Omental fat pad (tissue), 3 donors: ENCODE measurements at regions not wholly inside any gene's neighbourhood (a gene's known extent, or its start where the extent isn't known, plus 50 kb on each side); places are given as distances from the start of the nearest gene placed in this dataset.

Experiments used
- ATAC-seq: fragments of 150-250 bp; one replicate; pipeline ENCODE4 v1.9.1; 2016; ENCODE audit warnings: mild to moderate bottlenecking, moderate library complexity; ENCODE audit not compliant: low FRiP score
- DNase-seq: peaks from one replicate; pipeline ENCODE4 v3.0.0-alpha.2; 2019; ENCODE audit warnings: low spot score
- CTCF ChIP-seq, 3 donors: fragments of 450-650 bp; IDR thresholded peaks; one replicate each; pipeline ENCODE4 v1.5.1; 2016 to 2017; ENCODE audit warnings: antibody characterized with exemption in 3 of 3, mild to moderate bottlenecking in 3 of 3, moderate library complexity in 2 of 3

DNA sequence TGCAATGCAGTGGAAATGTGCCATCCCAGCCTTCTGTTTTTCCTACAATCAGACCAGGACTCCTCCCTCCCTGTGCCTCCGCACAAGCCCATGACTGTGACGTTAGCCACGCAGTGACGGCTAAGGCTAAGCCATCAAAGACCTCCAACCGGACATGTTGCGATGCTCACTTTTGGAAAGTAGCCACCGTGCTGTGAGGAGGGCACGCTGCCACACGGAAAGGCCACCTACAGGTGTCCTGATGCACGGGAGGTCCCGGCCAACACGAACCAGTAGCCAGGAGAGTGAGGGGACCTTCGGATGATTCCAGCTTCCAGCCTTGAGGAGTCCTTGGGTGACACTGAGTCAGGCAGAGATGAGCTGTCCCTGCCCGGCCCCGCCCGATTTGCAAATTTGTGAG lies 53.9 kb downstream of the FOXL1 start:
- no peak for ATAC-seq

DNA sequence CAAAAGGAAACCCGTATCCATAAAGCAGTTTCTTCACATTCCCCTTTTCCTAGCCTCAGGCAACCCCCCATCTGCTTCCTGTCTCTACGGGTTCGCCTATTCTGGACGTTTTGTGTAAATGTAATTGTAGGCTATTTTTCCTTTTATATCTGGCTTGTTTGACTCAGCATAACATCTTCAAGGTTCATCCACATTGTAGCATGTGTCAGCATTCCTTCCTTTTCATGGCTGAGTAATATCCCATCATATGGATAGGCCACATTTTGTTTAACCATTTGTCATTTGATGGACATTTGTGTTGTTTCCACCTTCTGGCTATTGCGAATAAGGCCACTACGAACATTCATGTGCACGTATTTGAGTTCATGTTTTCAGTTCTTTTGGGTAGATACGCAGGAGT lies 54.6 kb downstream of the FOXL1 start:
- no peak for DNase-seq
- no peak for TF ChIP-seq CTCF (IDR thresholded peaks at IDR 0.05)
- no peak for ATAC-seq

More for the DNA sequence above, 53.9 kb downstream of the FOXL1 start:
- DNase-seq: no peak
- TF ChIP-seq CTCF (IDR thresholded peaks at IDR 0.05): no peak

- DNase-seq (no peak), ATAC-seq (no peak)
- no peak for TF ChIP-seq CTCF (IDR thresholded peaks at IDR 0.05)
These were observed 55.9 kb downstream of the FOXL1 start for GRCh38 chr16:86634292-86634691.

DNA sequence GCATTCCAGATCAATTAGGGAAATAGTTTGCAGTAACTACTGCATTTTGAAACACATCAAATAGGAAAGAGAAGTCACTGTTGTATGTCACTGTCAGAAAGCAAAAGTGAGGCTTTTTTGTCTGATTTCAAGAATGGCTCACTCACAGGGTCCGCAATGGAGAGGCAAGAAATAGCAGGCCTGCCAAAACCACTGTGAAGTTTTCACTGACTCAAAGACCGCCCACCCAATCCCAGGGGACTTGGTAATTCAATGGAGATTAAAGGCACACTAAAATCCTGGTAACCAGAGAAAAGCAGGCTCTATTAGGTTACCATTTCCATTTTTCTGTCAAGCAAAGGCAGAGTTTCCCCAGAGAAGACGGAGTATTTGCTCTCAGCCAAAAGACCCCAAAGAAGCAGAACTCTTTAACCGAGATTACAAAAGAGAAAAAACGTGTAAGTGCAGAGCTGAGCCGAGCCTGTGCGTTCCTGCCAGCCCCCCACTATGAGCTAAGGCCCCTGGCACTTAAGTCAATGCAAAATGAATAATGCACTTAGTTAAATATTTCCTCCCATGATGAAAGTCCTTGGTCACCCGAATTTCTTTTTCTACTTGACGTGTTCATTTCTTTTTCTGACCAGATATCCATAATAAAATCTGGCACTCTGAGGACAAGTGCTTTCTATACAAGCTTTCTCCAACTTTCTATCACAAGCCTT lies 57.0 kb downstream of the FOXL1 start:
- no peak for TF ChIP-seq CTCF (IDR thresholded peaks at IDR 0.05)
- DNase-seq (no peak), ATAC-seq (no peak)

- ATAC-seq: no peak
- DNase-seq: no peak
These were observed 57.6 kb downstream of the FOXL1 start for GRCh38 chr16:86635926-86636325.

DNA sequence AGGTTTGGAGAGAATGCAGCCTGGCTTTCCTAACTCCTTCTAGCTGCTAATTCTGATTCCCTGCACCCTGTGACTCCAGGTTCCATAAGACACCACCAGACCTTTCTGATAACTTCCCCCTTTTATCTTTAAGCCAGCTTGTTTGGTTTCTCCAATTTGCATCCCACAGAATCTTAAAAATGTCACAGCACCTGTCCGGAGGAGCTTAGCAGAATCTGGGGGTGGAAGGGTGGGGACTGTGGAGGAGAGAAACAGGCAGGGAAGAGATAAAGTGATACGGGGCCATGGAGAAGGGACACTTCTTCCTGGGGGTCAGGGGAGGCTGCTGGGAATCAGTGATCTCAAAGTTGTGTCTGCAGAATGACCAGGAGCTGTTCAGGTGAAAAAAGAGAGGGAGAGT lies 59.4 kb downstream of the FOXL1 start:
- DNase-seq (no peak), ATAC-seq (no peak)
- no peak for TF ChIP-seq CTCF (IDR thresholded peaks at IDR 0.05)

More at GRCh38 chr16:86635926-86636325, 57.6 kb downstream of the FOXL1 start:
- TF ChIP-seq CTCF (IDR thresholded peaks at IDR 0.05): no peak

GRCh38 chr16:86638642-86639041 lies 60.3 kb downstream of the FOXL1 start:
- DNase-seq (no peak), ATAC-seq (no peak)
- no peak for TF ChIP-seq CTCF (IDR thresholded peaks at IDR 0.05)
